ENCODE measurements at regions not wholly inside any gene's neighbourhood (a gene's known extent, or its start where the extent isn't known, plus 50 kb on each side); places are given as distances from the start of the nearest gene placed in this dataset.

DNA sequence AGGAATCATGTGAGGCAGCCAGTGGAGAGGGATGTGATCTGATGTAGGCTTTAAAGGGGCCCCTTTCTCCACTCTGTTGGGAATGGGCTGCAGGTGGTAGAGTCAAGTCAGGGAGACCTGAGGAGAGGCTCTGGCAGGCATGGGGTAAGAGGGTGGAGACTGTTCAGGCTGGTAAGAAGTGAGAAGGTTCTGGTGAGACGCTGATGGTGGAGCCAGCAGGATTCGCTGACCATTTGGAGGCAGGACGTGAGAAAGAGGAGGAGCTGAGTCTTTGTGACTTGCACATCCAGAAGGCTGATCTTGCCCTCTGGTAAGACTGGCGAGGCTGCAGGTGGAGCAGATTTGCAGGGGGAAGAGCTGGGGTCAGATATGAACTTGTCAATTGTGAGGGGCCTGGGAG, 248.0 kb downstream of the NSG2 start:
- H3K27ac ChIP-seq (ENCODE audit: poor library complexity, severe bottlenecking): no peak overlapping the region
- H3K4me3 ChIP-seq (ENCODE audit: severe bottlenecking): no peak overlapping the region
- peaks cover 13% of the 10 kb centered on the region for H3K27me3 ChIP-seq (ENCODE audit: insufficient read depth, poor library complexity, severe bottlenecking)
- TF ChIP-seq, protein P1, sequence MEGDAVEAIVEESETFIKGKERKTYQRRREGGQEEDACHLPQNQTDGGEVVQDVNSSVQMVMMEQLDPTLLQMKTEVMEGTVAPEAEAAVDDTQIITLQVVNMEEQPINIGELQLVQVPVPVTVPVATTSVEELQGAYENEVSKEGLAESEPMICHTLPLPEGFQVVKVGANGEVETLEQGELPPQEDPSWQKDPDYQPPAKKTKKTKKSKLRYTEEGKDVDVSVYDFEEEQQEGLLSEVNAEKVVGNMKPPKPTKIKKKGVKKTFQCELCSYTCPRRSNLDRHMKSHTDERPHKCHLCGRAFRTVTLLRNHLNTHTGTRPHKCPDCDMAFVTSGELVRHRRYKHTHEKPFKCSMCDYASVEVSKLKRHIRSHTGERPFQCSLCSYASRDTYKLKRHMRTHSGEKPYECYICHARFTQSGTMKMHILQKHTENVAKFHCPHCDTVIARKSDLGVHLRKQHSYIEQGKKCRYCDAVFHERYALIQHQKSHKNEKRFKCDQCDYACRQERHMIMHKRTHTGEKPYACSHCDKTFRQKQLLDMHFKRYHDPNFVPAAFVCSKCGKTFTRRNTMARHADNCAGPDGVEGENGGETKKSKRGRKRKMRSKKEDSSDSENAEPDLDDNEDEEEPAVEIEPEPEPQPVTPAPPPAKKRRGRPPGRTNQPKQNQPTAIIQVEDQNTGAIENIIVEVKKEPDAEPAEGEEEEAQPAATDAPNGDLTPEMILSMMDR (IDR thresholded peaks at IDR 0.05; ENCODE audit: poor library complexity, severe bottlenecking): no peak
- DNase-seq (ENCODE audit: low spot score) (no peak), ATAC-seq (ENCODE audit: low read depth) (no peak)
- no peaks in the 10 kb centered on the region for H3K36me3 ChIP-seq (ENCODE audit: low read depth)
- H3K4me1 ChIP-seq (ENCODE audit: insufficient read depth, poor library complexity, severe bottlenecking): no peaks in the 10 kb centered on the region
- H3K9me3 ChIP-seq (ENCODE audit: severe bottlenecking): no peaks in the 10 kb centered on the region

GRCh38 chr5:174294891-174295620, 249.6 kb downstream of the NSG2 start:
- peaks cover 4% of the 10 kb centered on the region for H3K27me3 ChIP-seq (ENCODE audit: insufficient read depth, poor library complexity, severe bottlenecking)
- TF ChIP-seq, protein P1 (IDR thresholded peaks at IDR 0.05; ENCODE audit: poor library complexity, severe bottlenecking): no peak
- H3K4me1 ChIP-seq (ENCODE audit: insufficient read depth, poor library complexity, severe bottlenecking): no peaks in the 10 kb centered on the region
- DNase-seq (ENCODE audit: low spot score) (no peak), ATAC-seq (ENCODE audit: low read depth) (no peak)
- H3K4me3 ChIP-seq (ENCODE audit: severe bottlenecking): no peak overlapping the region
- no peak overlapping the region for H3K27ac ChIP-seq (ENCODE audit: poor library complexity, severe bottlenecking)
- H3K9me3 ChIP-seq (ENCODE audit: severe bottlenecking): no peaks in the 10 kb centered on the region
- H3K36me3 ChIP-seq (ENCODE audit: low read depth): no peaks in the 10 kb centered on the region

DNA sequence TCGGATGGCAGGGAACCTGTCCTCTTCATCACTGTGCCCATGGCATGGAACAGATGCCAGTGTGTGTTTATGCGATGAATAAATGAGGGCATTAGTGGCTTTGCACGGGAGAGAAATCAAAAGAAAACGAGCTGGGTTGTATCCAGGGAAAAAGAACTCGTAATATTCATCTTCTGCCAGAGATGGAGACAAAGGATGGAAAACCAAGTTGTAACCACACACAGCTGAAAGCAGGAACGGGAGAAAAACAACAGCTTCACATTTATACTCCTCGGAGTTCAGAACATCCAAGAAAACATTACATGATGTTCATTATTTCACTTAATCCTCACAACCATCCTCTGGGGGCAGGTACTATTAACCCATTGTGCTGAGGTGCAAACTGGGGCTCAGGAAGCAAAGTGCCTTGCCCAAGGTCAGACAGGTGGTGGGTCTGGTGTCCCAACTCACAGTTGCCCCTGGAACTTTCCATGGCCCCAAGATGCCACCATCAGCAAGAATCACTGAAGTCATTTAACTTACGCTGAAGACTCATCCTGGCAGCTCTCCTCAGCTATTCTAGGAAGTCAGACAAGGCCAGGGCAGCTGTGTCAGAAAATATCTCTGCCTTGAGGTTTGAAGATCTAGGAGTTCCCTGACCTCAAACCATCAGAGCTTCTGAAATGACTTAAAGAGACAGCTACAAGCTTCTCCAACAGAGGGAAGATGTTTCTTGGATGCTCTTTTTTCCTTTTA, 250.4 kb downstream of the NSG2 start:
- Histone ChIP-seq H3K27me3 (ENCODE audit: insufficient read depth, poor library complexity, severe bottlenecking) (peaks cover 11% of the 10 kb centered on the region), H3K4me1 (ENCODE audit: insufficient read depth, poor library complexity, severe bottlenecking) (no peaks in the 10 kb centered on the region), H3K27ac (ENCODE audit: poor library complexity, severe bottlenecking) (no peak overlapping the region), H3K9me3 (ENCODE audit: severe bottlenecking) (no peaks in the 10 kb centered on the region), H3K4me3 (ENCODE audit: severe bottlenecking) (no peak overlapping the region), H3K36me3 (ENCODE audit: low read depth) (no peaks in the 10 kb centered on the region)
- TF ChIP-seq, protein P1 (IDR thresholded peaks at IDR 0.05; ENCODE audit: poor library complexity, severe bottlenecking): no peak
- no peak for ATAC-seq (ENCODE audit: low read depth)
- DNase-seq (ENCODE audit: low spot score): no peak

- Histone ChIP-seq H3K36me3 (ENCODE audit: low read depth) (no peaks in the 10 kb centered on the region), H3K4me1 (ENCODE audit: insufficient read depth, poor library complexity, severe bottlenecking) (no peaks in the 10 kb centered on the region), H3K27me3 (ENCODE audit: insufficient read depth, poor library complexity, severe bottlenecking) (peaks cover 23% of the 10 kb centered on the region), H3K4me3 (ENCODE audit: severe bottlenecking) (no peak overlapping the region), H3K27ac (ENCODE audit: poor library complexity, severe bottlenecking) (no peak overlapping the region), H3K9me3 (ENCODE audit: severe bottlenecking) (no peaks in the 10 kb centered on the region)
- DNase-seq (ENCODE audit: low spot score): no peak
- TF ChIP-seq, protein P1 (IDR thresholded peaks at IDR 0.05; ENCODE audit: poor library complexity, severe bottlenecking): no peak
- ATAC-seq (ENCODE audit: low read depth): no peak
Measured at GRCh38 chr5:174300118-174300940, 254.8 kb downstream of the NSG2 start.

Measured in RWPE2 (cell line).